ENCODE measurements at regions not wholly inside any gene's neighbourhood (a gene's known extent, or its start where the extent isn't known, plus 50 kb on each side); places are given as distances from the start of the nearest gene placed in this dataset.

- Histone ChIP-seq H4K20me1 (ENCODE audit: control insufficient read depth, insufficient read depth, low read length, poor library complexity, severe bottlenecking) (no peaks in the 10 kb centered on the region), H3K9ac (ENCODE audit: low read length) (no peak overlapping the region), H3K36me3 (replicated peaks in 1 of 2; ENCODE audit: control extremely low read depth in 1 of 2, control insufficient read depth in 1 of 2, extremely low read depth in 1 of 2, insufficient read depth in 2 of 2, low read length in 1 of 2) (no peaks in the 10 kb centered on the region), H3K9me3 (ENCODE audit: control extremely low read depth in 1 of 3, control insufficient read depth in 2 of 3, insufficient read depth in 1 of 3, low read length in 2 of 3) (peaks cover 0 to 5% (median 0%) of the 10 kb centered on the region in 3 donors), H3K79me2 (ENCODE audit: control insufficient read depth, insufficient read depth, low read length) (no peaks in the 10 kb centered on the region), H3K27ac (ENCODE audit: low read length in 2 of 2) (no peak overlapping the region), H3K4me2 (replicated peaks; ENCODE audit: low read depth, low read length, poor library complexity, severe bottlenecking) (no peak overlapping the region), H3K4me3 (ENCODE audit: control extremely low read depth in 1 of 5, extremely low read depth in 1 of 5, insufficient read depth in 1 of 5, low read depth in 2 of 5, low read length in 4 of 5) (no peak overlapping the region), H3K4me1 (ENCODE audit: control insufficient read depth in 2 of 2, insufficient read depth in 2 of 2, low read length in 2 of 2) (no peaks in the 10 kb centered on the region), H2AFZ (ENCODE audit: insufficient read depth, low read depth, low read length, poor library complexity, severe bottlenecking) (no peak overlapping the region), H3K27me3 (replicated peaks in 1 of 4; ENCODE audit: control extremely low read depth in 1 of 4, control insufficient read depth in 3 of 4, insufficient read depth in 4 of 4, low read length in 3 of 4) (peaks cover 0 to 37% (median 23%) of the 10 kb centered on the region in 4 experiments)
- no peak for ATAC-seq (ENCODE audit: low read depth)
- CTCF ChIA-PET: interaction anchor here (1.3 kb wide), 1 partner anchor 17 kb away, joined by 3 read pairs; no protein-coding TSS in a partner anchor
- no peak overlapping the region for H3K4me3 Mint-ChIP-seq
- H3K4me1 Mint-ChIP-seq: no peaks in the 10 kb centered on the region
- no peak for TF ChIP-seq EZH2 (IDR thresholded peaks at IDR 0.05; ENCODE audit: borderline replicate concordance, insufficient read depth, low read depth, low read length, poor library complexity, severe bottlenecking)
- TF ChIP-seq CTCF (IDR thresholded peaks at IDR 0.05): no peak
- no peaks in the 10 kb centered on the region for H3K9me3 Mint-ChIP-seq (ENCODE audit: insufficient read depth)
- H3K27me3 Mint-ChIP-seq: peaks cover 65% of the 10 kb centered on the region
- POLR2A ChIA-PET: no interaction called here
- no peak for DNase-seq
- no CpG with 5 or more reads among the region's 1 CpG for WGBS (ENCODE audit: insufficient coverage)
- intact Hi-C loops (cut with micrococcal nuclease): no loop called here
- no peak overlapping the region for H3K27ac Mint-ChIP-seq
Measured at GRCh38 chr10:91742229-91742628, 56.0 kb upstream of the TNKS2 start.

GRCh38 chr10:91741356-91741755 is 56.9 kb upstream of the TNKS2 start:
- Histone ChIP-seq H3K4me1 (ENCODE audit: control insufficient read depth in 2 of 2, insufficient read depth in 2 of 2, low read length in 2 of 2) (no peaks in the 10 kb centered on the region), H3K9ac (ENCODE audit: low read length) (no peak overlapping the region), H3K4me2 (replicated peaks; ENCODE audit: low read depth, low read length, poor library complexity, severe bottlenecking) (no peak overlapping the region), H2AFZ (ENCODE audit: insufficient read depth, low read depth, low read length, poor library complexity, severe bottlenecking) (no peak overlapping the region), H3K4me3 (ENCODE audit: control extremely low read depth in 1 of 5, extremely low read depth in 1 of 5, insufficient read depth in 1 of 5, low read depth in 2 of 5, low read length in 4 of 5) (no peak overlapping the region), H3K9me3 (ENCODE audit: control extremely low read depth in 1 of 3, control insufficient read depth in 2 of 3, insufficient read depth in 1 of 3, low read length in 2 of 3) (peaks cover 0 to 5% (median 0%) of the 10 kb centered on the region in 3 donors), H3K27me3 (replicated peaks in 1 of 4; ENCODE audit: control extremely low read depth in 1 of 4, control insufficient read depth in 3 of 4, insufficient read depth in 4 of 4, low read length in 3 of 4) (peaks cover 0 to 42% (median 23%) of the 10 kb centered on the region in 4 experiments), H3K79me2 (ENCODE audit: control insufficient read depth, insufficient read depth, low read length) (no peaks in the 10 kb centered on the region), H4K20me1 (ENCODE audit: control insufficient read depth, insufficient read depth, low read length, poor library complexity, severe bottlenecking) (no peaks in the 10 kb centered on the region), H3K36me3 (replicated peaks in 1 of 2; ENCODE audit: control extremely low read depth in 1 of 2, control insufficient read depth in 1 of 2, extremely low read depth in 1 of 2, insufficient read depth in 2 of 2, low read length in 1 of 2) (no peaks in the 10 kb centered on the region), H3K27ac (ENCODE audit: low read length in 2 of 2) (no peak overlapping the region)
- Mint-ChIP-seq H3K27me3 (peaks cover 71% of the 10 kb centered on the region), H3K27ac (no peak overlapping the region), H3K4me1 (no peaks in the 10 kb centered on the region), H3K4me3 (no peak overlapping the region), H3K9me3 (ENCODE audit: insufficient read depth) (no peaks in the 10 kb centered on the region)
- no peak for ATAC-seq (ENCODE audit: low read depth)
- TF ChIP-seq CTCF (IDR thresholded peaks at IDR 0.05): no peak
- TF ChIP-seq EZH2 (IDR thresholded peaks at IDR 0.05; ENCODE audit: borderline replicate concordance, insufficient read depth, low read depth, low read length, poor library complexity, severe bottlenecking): no peak
- CTCF ChIA-PET: no interaction called here
- no CpG with 5 or more reads among the region's 1 CpG for WGBS (ENCODE audit: insufficient coverage)
- POLR2A ChIA-PET: no interaction called here
- DNase-seq: no peak
- intact Hi-C loops (cut with micrococcal nuclease): no loop called here
